Stimulated activated CD8-positive, alpha-beta memory T cell treated with anti-CD3 and anti-CD28 coated beads, Interleukin-7, amount 100 ng/mL, for 1 hour (primary cell): ENCODE measurements at regions not wholly inside any gene's neighbourhood (a gene's known extent, or its start where the extent isn't known, plus 50 kb on each side); places are given as distances from the start of the nearest gene placed in this dataset.
"Not testable (repeated sequence)": the region's sequence is repeated elsewhere in the genome, so short reads cannot be mapped to it uniquely, and the experiment has no call there.

Experiments
- DNase-seq, 2 donors: peaks; one replicate each; pipeline ENCODE4 v3.0.0-alpha.2; 2020; ENCODE audit warnings: low read depth in 2 of 2

DNA sequence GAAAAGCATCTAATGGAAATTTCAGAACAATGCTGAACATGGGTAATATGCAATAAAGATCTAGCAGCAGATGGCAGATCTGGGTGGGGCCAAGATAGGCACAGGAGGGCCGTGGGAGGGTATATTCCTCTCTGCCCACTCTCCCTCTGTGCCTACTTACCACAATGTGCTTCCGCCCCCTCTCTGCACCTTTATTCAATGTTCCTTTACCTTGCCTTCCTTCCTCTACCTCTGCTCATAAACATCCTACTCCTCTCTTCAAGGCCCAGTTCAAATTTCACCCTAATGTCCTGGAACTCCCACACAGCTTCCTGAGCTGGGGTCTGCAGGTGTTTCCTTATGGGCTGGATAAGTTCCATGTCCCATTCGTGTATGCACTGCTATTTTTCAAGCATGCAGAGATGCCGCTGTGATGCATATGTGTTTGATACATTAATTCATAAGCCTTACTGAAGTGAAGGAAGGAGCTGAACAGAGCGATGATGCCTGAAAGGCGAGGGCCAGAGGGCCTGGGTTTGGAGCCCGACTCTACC, 65.6 kb upstream of the EDEM3 start:
- no peak for DNase-seq

DNA sequence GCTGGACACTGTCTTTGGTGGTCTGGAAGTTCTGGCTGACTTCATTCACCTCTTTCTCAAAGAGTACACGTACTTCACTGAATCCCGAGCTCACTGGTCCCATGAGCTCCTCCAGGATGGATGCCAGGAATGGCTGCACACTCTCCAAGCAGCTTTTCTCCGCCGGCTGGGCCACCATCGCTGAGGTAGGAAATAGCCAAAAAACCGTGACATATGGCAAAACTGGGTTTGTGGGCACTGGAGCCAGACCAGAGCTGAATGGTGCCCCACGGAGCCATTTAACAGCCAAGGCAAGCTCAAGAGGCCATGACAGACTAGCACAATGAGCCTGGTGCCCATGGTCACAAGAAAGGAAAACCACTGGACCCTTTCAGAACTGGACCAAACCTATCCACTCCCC, 64.0 kb upstream of the EDEM3 start:
- no peak for DNase-seq

- not testable (repeated sequence) for DNase-seq
These were observed 62.3 kb upstream of the EDEM3 start for GRCh38 chr1:184817003-184817402.

DNA sequence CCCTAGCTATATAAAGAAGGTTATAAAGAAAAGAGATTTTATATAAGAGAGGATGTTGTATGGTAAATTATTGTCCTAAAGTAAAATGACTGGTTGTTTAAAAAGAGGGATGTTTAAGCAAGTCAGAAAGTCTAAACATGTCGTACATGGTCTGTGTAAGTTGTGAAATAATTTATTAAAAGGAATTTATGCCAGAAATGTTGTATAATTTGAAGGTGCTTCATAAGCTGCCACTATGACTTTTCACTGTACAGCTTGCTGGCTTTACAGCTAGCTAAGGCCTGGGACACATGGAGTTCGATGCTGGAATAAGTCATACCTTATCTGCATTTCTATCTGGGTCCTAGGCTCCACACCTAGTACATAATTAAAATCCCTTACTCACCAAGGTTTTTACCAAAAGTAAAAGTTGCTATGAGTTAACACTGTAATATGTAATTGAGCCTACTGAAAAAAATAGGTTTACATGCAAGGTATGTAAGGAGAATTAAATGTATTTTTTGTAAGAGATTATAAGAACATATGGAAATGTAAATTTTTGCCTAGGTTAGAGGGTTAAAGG, 59.0 kb upstream of the EDEM3 start:
- DNase-seq, result no peak

- DNase-seq, result no peak
These were observed 56.9 kb upstream of the EDEM3 start for GRCh38 chr1:184811439-184812111.

- no peak for DNase-seq
These were observed 56.2 kb upstream of the EDEM3 start for GRCh38 chr1:184810735-184811343.

GRCh38 chr1:184806296-184806721, 51.7 kb upstream of the EDEM3 start:
- DNase-seq, result no peak

GRCh38 chr1:184805667-184806295, 51.1 kb upstream of the EDEM3 start:
- peak; percentile 72 to 78 for DNase-seq
